ENCODE measurements at regions not wholly inside any gene's neighbourhood (a gene's known extent, or its start where the extent isn't known, plus 50 kb on each side); places are given as distances from the start of the nearest gene placed in this dataset.
"Not testable (repeated sequence)": the region's sequence is repeated elsewhere in the genome, so short reads cannot be mapped to it uniquely, and the experiment has no call there.

DNA sequence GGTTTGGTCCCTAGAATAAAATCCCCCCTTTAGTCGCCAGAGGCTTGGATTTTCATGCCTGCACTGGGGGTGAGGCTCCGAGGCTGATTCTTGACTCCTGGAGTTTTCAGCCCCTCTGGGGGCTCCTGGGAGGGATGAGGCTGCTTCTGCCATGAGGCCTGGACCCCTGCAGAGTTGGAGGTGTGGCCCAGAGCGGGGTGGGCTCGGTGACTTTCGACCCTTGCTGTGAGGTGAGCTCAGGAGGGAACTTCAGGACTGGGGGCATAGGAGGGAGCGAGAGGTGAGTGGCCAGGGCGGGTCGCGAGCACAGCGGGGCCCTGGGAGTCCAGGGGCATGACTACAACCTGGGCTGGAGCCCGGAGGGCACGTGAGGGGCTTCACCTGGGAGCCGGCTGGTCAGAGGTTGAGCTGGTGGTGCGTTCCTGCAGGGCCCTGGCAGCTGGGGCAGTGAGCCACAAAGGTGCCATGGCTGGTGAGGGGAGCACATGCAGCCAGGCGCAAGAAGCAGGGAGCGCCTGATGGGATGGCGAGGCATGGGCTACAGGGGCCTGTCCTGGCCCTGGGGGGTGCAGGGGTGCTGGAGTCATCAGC, 168.2 kb downstream of the KIF26A start:
- DNase-seq, result no peak

DNA sequence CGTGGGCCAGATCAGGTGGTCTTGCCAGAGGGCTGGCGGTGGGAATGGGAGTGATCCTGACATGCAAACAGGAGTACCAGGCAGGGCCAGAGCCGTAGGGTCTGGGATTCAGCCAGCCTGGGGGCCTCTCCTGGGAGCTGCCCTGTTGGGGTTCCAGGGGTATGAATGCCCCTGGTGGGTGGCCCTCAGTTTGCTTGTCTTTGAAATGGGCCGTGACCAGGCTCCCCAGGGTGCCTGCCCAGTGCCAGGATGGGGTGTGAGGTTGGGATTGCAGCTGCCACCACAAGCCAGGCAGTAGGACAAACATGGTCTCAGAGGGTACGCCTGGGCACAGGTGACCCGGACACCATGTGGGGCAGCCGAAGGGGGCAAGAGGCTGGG, 168.8 kb downstream of the KIF26A start:
- DNase-seq, result no peak

DNA sequence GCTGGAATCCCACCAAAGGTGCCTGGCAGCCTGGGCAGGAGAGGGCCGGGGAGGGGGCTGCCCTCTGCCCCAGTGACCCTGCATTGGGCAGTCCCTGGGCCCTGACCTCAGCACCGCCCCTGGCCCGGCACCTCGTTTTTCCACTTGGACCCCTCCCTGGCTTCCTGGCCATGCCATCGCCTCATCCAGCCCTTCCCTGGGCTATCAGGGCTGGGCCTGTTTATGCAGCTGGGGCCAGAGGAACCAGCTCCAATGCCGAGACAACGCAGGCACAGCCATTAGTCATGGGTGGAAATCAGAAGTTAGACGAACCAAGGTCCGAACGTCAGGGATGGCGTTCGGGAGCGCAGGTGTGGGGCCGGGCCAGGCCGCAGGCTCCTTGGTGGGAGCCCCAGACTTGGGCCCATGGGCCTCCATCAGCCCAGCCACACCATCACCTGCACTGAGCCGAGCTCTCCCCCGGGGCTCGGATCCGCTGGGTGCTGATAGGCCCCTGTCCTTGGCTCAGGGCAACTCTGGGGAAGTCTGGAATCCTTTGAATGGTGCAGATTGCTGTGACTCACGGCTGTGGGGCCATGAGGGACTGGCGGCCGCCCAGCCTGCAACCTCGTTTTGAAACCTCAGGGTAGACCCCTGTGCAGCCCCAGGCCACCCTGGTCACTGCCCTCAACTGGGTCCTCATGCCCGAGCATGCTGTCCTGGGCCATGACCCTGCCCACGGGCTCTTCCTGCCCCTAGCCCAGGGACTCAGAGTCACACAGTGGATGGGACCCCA, 169.4 kb downstream of the KIF26A start:
- DNase-seq, result no peak

GRCh38 chr14:104308534-104308933, 170.1 kb downstream of the KIF26A start:
- DNase-seq, result not testable (repeated sequence)

DNA sequence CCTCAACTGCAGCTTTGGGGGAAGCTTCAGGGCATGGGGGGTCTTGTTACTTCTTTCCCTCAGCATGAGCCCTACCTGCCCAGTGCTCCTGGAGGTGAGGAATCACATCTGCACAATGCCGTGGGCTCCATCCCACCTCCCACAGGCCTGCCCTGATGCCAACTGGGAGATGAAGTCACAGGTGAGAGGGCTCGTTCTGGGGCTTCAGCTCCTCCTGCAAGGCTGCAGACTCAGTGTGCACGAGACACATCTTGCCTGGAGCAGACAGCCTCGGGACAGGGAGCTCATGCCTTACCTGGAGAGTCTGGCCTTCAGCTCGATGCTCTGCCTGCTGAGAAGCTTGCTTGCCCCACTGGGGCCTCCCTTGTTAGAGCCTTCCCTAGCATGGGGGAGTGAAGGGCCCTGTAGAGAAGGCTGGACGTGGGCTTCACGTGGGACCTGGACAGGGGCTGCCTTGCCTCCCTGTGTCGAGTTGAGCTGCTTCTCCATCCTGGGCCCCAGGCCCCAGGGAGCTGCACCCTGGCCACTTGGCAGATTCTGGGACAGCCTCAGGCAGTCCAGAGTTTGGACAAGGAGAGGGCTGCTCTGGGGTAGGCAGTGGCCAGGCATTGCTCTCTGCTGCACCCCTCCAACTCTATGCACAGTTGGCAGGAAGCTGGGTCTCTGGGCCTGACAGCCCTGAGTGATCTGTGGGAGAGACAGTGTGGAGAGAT, 171.4 kb downstream of the KIF26A start:
- DNase-seq, result no peak

DNA sequence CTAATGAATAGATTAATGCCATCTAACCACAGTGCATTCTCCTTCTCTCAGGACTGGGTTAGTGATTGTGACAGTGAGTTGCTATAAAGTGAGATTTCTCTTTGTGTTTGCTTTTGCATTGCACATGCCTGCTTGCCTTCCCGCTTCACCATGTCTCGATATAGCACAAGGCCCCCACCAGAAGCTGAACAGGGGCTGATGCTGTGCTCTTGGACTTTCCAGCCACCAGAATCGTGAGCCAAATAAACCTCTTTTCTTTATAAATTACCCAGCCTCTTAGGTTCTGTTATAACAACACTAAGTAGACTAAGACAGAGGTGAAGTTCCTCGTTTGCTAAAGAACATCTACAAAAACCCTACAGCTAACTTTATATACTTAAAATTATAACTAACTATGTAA, 173.0 kb downstream of the KIF26A start:
- DNase-seq, result no peak

- DNase-seq, result no peak
Observed at GRCh38 chr14:104313674-104314073, 175.3 kb downstream of the KIF26A start.

- no peak for DNase-seq
Observed at GRCh38 chr14:104314251-104314941, 176.0 kb downstream of the KIF26A start.

DNA sequence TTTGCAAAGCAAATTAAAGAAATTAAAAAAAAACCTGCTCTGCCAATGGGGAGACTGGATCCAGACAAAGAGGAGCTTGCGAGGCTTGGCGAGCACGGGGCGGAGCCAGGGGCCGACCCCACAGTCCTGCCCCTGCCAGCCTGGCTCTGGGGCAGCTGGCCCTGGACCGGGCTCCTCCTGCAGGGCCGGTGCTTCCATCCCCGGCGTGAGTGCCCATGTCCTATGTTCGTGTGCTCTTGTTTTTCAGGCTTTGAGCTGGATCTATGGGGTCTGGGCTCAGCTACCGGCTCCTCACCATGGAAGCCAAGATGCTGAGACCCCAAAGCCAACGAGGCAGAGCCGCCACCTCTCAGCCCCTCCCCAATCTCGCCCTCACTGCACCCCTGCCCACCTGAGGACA, 176.8 kb downstream of the KIF26A start:
- DNase-seq, result no peak

- DNase-seq, result no peak
Observed at GRCh38 chr14:104315625-104316024, 177.2 kb downstream of the KIF26A start.

- DNase-seq, result no peak
Observed at GRCh38 chr14:104316121-104316722, 177.8 kb downstream of the KIF26A start.

DNA sequence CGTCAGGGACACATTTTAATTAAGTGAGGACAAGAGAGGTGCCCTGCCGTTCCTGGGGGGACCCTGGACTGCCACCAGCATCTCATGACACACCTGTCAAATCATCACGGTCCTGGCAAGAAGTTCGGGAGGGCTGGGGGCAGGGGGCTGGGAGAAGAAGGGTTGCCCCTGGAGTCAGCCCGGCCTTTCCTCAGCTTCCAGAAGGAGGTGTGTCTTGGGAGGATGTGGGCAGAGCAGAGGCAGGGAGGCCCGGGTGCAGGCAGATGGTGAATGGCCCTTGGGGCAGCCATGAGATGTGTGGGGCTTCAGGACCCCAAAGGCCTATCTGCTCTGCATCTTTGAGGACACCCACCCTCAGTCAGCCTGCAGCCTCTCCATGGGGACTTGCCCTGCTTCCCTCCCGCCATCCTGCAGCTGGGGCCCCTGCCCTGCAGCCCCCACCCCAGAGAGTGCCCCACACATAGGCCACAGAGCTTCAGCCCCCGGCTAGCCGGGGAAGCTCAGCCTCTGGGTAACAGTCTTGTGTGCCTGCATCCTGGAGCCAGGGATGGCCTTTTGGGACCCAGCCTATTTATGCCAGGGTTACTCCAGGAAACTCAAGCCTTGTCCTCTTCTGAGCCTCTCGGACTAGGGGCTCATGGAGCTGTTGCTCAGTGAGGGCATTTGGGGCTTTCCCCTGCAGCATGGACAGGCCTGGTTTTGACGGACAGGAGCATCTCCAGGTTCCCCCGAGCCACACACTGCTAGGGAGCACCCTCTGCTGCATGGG, 178.5 kb downstream of the KIF26A start:
- no peak for DNase-seq

- no peak for DNase-seq
Observed at GRCh38 chr14:104317492-104317805, 179.1 kb downstream of the KIF26A start.

DNA sequence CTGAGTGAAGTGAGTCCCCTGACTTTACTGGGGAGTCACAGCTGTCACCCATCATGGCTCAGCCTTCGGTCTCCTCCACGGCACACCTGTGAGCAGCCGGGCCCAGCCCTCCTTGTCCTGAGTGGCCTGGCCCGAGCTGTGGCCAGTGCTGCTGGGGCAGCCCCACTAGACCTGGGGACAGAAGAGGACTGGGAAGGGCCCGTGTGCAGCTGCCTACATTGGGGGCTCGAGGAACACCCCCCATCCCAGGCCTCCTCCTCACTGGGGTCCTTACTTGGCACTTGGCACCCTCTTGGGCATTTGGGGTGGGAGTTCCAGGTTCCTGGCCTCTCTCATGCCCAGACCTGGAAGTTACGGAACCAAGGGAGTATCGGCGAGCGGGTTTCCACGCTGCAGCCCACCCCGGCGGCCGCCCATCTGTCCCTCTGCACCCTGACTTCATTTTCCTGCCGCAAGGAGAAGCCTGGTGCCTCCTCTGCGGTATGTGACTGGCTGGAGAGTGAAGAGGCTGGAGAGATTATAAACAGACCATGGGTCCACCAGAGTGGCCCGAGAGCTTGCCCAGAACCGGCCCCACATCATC, 179.7 kb downstream of the KIF26A start:
- DNase-seq, result no peak

DNA sequence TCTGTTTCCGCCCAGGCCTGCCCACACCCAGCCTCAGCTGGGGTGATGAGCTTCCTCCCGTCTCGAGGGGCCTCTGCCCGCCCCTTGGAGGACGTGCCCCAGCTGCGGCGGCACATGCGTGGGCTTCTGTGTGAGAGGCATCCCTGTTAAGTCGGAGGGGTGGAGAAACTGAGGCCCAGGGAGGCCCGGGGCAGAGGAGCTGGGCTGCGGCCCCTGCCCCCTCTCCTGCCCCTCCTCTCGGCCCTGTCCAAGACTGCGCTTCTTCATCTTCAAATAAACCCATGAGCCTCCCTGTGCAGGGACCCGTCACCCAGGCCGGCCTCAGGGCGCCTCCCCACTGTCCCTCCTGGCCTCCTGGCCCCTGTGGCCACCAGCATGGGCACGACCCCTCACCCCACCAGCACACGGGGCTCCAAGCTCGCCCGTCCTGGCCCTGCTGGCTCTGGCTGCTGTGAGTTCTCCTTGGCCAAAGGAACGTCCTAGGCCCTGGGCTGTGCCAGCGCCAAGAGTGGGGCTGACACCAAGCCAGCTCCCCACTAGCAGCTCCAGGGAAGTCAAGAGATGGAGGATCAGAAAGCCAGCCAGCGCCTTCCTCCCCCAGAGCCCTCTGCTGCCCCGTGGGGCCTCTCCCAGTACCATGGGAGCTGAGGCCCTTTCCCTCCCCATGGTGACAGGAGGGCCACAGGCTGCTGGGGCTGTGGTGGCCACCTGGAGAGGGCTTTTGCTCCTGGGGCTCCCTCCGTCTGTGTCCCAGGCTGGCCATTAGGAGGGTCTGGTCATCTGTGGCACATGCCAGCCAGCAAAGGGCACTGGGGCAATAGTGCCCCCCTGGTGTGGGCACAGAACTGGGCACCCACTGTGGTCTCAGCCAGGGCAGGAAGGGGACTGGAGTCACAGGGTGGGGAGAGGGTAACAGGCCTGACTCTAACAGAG, 180.4 kb downstream of the KIF26A start:
- no peak for DNase-seq

DNA sequence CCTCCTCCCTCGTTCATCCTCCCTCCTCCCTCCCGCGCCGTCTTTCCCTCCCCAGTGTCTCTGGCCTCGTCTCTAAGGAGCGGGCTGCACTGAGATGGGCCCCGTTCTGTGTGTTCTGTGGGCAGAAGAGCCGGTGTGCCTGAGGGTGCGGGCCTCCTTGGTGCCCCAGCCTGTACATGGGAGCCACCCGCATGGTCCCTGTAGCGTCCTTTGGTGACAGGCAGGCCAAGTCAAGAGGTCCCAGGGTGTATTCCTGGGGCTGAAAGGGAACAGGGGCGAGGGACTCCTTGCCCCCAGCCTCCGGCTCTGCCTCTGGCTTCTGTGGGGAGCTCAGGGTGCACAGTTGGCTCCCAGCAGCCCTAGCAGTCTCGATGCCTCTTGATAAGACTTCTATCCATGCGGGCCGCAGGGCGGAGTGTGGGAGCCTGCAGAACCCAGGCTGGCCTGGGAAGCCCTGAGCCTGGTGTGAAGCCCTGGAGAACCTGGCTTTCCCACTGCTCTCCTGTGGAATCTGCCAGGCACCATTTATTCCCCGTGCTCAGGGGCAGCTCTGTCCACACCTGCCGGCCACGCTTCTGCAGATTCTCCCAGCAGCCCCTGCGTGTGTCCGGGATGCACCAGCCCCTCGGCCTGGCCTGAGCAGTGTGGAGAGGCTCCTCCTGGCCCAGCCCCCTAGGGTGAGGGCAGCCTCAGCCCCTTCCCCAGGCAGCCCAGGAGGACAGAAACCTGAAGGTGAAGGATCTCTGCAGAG, 181.3 kb downstream of the KIF26A start:
- DNase-seq, result no peak

GRCh38 chr14:104320611-104321086, 182.3 kb downstream of the KIF26A start:
- DNase-seq, result no peak

GRCh38 chr14:104321088-104321801, 182.9 kb downstream of the KIF26A start:
- DNase-seq, result no peak

DNA sequence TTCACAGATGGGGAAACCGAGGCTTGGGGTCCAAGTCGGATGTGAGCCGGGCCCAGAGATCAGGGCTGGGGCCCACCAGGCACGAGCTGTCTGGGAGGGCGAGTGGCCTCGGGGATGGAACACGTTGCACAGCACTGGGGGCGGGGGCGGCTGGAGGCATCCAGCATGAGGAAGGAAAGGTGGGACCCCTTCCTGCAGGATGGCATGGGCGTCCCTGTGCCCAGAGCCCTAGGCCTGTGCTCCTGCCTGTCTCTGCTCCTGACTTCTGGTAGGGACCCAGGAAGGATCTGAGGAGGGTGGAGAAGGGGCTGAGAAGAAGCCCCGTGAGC, 183.4 kb downstream of the KIF26A start:
- DNase-seq, result no peak
